GM18861 (cell line): ENCODE measurements at regions not wholly inside any gene's neighbourhood (a gene's known extent, or its start where the extent isn't known, plus 50 kb on each side); places are given as distances from the start of the nearest gene placed in this dataset.
"Not testable (repeated sequence)": the region's sequence is repeated elsewhere in the genome, so short reads cannot be mapped to it uniquely, and the experiment has no call there.

ENCODE experiments used
- ATAC-seq: cut with Tn5 transposase; IDR thresholded peaks from one replicate; pipeline ENCODE4 v1.9.1; 2021; ENCODE audit not compliant: unreplicated experiment

GRCh38 chr9:78712903-78713613, 416.1 kb downstream of the PSAT1 start:
- no peak for ATAC-seq

DNA sequence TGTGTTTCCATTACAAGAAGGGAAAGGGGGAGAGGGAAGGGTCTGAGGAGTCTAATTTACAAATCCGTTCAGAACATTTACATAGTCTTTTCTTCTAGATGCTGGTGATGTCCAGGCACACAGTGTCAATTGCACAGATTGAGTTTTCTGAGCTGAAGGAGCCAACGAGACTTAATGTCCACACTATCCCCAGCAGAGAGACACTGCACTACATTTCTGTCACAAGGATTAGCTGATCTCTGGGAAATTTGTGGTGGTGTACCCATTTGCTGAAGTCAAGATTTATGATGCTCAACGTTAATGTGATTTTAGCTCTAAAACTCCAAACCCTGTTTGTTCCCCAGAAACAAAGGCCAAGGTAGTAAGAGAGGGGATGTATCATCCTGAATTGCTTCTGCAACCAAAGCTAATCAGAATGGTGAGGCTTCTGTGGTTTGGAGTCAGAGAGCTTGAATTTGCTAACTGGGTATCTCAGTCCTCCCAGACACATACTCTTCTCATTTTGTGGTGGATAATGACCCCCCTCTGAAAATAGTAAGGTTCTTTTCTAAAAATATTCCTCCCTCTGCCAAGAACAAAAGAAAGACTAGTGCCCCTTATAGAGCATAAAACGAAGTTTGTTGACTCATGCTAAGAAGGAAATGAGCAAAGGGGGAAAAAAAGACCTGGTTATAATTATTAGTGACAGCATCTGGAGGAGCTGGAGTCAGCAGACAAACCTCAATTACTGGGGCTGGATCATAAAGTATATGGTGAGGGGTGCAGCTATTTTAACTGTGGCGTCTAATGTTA, 416.9 kb downstream of the PSAT1 start:
- ATAC-seq = no peak

DNA sequence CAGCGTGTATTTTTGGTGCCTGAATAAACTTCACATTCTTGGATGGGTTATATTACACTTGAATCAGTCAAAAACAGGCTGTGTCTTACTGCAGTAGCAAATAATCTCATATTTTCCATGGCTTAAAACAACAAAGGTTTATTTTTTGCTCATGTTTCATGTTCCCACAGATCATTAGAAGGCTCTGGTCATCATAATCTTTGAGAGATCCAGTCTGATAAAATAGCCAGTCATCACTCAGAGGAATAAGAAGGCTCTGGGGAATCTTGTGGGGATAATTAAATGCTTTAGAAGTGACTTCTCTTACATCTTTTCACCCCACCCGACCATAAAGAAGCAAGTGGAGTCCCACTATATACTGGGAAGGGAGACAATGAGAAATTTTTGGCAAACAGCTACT, 417.7 kb downstream of the PSAT1 start:
- ATAC-seq = no peak

DNA sequence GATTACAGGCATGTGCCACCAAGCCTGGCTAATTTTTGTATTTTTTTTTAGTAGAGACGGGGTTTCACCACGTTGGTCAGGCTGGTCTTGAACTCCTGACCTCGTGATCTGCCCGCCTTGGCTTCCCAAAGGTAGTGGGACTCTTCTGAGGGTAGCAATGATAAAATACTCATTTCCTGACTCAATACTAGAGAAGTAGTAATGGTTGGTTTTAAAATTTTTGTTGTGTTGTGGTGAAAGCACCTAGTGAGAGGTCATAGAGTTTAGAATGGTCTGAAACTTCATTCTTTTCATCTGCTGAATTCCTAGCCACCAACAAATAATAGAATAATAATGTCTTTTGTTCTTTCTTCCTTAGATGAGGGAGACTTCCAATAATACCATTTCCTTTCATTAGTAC, 422.1 kb downstream of the PSAT1 start:
- ATAC-seq = not testable (repeated sequence)

- no peak for ATAC-seq
Measured at GRCh38 chr9:78724896-78725295, 428.0 kb downstream of the PSAT1 start.

DNA sequence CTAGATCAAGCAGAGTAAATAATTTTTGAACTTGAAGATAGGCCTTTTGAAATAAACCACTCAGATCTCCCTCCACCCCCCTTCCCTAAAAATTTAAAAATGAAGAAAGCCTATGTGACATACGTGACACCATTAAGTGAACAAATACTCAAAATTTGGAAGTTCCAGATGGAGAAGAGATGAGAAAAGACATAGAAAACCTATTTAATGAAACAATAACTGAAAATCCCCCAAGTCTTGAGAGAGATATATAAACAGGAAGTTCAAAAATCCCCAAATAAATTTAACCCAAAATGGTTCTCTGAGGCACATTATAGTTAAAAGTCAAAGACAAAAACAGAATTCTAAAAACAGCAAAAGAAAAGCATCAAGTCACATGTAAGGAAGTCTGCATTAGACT, 428.6 kb downstream of the PSAT1 start:
- no peak for ATAC-seq

DNA sequence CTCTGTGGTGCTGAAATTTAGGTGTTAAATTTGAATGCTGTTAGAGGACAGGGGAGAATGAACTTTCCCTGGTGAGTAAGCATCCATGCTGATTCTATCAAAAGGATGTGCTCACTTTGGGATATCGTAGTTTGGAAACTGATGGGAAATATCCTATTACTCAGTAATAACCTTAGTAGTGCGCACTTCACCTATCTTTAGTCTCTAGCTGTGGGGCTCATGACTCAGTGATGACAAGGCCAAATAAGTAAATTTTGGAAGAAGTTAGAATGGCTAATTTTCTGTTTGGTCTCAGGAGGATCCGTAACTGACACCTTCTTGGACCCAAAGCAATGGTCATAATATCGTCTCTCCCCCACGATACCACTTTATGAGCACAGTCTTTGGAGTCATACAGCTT, 448.4 kb downstream of the PSAT1 start:
- no peak for ATAC-seq

DNA sequence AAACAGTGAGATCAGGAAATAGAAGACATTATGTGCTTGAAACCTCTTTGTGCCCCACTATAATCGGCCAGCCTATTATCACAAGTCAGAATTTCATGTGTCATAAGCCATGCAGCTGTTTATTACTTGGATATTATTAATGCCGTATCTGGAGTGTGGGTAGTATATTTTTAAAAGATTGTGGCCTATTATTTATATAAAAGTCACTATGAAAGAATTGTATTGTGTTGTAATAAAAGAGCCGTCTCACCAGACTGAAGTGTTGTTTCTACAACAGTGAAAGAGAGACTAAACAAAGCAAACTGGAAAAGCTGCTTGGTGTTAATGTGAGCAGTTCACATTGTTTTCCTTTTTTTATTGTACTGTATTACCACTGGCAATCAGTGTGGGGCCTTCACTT, 449.1 kb downstream of the PSAT1 start:
- ATAC-seq = no peak

- no peak for ATAC-seq
Measured at GRCh38 chr9:78753039-78753438, 456.1 kb downstream of the PSAT1 start.

- ATAC-seq = peak; percentile 60
Measured at GRCh38 chr9:78756813-78757510, 460.0 kb downstream of the PSAT1 start.

DNA sequence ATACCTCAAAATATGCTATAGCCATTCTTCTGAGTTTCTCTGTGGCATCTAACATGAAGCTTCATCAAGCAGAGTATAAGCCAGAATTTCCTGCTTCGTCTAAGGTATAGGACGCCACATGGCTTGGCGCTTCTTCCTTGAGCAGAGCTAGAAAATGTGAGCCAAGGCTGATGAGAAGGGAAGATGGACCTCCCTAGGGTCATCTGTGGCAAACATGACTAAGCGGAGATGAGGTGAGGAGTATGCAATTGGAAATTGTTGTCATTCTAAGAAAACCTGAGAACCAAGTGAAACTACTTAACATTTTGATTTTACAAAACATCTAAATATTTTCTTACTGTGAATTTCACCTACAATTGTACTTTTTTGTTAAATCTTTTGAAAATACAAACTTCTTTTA, 466.5 kb downstream of the PSAT1 start:
- no peak for ATAC-seq

GRCh38 chr9:78765861-78766260, 468.9 kb downstream of the PSAT1 start:
- ATAC-seq = no peak

DNA sequence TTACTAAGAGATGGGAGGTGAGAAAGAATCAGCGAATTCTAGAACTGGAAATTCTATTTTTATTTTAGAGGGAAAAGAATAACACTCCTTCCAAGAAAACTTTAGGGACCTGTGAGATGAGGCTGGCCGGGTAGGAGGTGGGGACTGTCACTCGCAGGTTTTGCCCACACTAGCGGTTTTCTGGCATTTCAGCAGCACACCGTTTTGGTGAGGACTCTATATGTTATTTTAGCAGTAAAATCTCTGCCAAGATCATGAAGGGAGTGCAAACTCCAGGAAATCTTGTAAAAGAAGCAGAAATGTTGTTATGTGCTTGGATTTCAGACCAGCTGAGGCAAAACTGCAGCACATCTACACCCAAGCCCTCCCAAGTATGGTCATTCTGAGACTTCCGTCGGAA, 470.6 kb downstream of the PSAT1 start:
- no peak for ATAC-seq

DNA sequence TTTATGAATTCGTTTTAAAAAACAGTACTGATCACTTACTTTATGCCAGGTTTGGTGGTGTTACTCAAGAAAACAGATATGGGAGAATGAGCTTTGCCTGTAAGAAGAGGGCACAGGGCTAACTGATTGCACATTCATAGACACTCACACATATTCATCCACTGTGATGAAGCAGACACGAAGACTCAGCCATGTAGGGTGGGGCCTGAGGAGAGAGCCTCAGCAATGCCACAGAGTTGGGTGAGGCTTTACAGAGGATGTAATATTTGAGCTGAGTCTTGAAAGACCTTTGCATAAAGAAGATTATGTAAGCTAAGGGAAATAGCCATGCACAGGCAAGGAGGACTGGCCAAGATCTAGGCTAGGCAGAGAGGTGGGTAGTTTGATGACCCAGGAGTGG, 472.8 kb downstream of the PSAT1 start:
- ATAC-seq = no peak

GRCh38 chr9:78775211-78775610, 478.3 kb downstream of the PSAT1 start:
- ATAC-seq = no peak

- no peak for ATAC-seq
Measured at GRCh38 chr9:78775696-78776295, 478.9 kb downstream of the PSAT1 start.

DNA sequence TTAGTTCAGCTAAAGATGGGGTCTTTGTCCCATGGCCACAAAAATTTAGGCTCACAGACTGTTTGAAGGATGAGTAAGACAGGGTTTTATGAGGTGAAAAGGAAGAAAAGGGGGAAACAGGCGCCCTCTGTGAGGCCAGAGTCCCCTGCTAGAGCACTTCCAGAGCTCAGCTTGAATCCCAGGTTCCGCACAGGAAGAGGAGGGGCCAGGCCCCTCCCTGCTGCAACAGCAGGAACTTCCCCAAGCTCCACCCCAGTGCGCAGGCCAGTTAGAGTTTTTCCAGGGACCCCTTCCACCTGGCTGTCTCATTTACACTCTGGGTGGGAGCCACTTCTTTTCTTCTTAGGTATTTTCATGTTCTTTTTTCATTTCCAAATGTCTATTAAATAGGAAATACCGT, 480.8 kb downstream of the PSAT1 start:
- no peak for ATAC-seq

DNA sequence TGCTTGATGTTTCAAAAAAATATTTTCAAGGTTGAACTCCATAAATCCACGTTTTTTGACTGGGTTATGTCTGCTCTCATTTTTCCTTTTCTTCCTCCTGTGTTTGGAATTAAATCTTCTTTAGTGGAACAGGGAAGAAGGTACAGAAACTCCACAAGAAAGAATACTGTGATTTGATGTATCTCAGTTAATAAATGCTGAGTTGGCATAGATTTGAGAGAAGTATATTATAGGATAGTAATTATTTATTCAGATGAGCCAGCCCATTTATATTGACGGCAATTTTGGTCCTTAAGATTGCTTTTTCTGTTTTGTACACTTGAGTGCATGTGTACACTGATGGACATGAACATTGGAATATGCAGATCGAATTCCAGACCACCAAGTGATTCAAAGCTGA, 481.4 kb downstream of the PSAT1 start:
- no peak for ATAC-seq

GRCh38 chr9:78778861-78779374, 482.0 kb downstream of the PSAT1 start:
- no peak for ATAC-seq

DNA sequence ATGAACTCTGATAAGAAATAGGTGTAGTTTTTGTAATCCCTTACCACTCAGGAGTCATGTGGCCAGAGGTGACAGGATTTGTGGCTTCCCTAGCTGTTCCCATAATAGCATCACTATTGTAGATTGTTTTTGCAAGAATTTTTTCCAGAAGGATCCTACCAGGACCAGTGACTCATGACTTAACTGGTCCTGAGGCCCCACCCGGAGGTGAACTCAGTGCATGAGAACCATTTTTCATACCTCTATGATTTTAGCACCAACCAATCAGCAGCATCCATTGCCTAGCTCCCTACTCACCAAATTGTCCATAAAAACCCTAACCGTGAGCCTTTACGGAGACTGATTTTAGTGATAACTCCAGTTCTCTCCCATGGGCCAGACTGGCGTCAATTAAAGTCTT, 484.8 kb downstream of the PSAT1 start:
- no peak for ATAC-seq

- ATAC-seq = no peak
Measured at GRCh38 chr9:78782234-78782633, 485.3 kb downstream of the PSAT1 start.
